Esophagus squamous epithelium (tissue), 4 donors: ENCODE measurements at regions not wholly inside any gene's neighbourhood (a gene's known extent, or its start where the extent isn't known, plus 50 kb on each side); places are given as distances from the start of the nearest gene placed in this dataset.

Source experiments
- POLR2A ChIP-seq, 4 donors: fragments of 450-650 bp; IDR thresholded peaks; one replicate each; pipeline ENCODE4 v1.6.1; 2017; ENCODE audit warnings: antibody characterized with exemption in 4 of 4, mild to moderate bottlenecking in 4 of 4, moderate library complexity in 3 of 4
- TF ChIP-seq, protein P1 (sequence below), 6 experiments: fragments of 450-650 bp in 4 of 6; fragments of 200-600 bp in 2 of 6; sonication (generic) in 2 of 6; IDR thresholded peaks; one replicate each; pipeline ENCODE4 v1.5.1; 2016 to 2019; ENCODE audit warnings: antibody characterized with exemption in 6 of 6, mild to moderate bottlenecking in 4 of 6, moderate library complexity in 4 of 6

DNA sequence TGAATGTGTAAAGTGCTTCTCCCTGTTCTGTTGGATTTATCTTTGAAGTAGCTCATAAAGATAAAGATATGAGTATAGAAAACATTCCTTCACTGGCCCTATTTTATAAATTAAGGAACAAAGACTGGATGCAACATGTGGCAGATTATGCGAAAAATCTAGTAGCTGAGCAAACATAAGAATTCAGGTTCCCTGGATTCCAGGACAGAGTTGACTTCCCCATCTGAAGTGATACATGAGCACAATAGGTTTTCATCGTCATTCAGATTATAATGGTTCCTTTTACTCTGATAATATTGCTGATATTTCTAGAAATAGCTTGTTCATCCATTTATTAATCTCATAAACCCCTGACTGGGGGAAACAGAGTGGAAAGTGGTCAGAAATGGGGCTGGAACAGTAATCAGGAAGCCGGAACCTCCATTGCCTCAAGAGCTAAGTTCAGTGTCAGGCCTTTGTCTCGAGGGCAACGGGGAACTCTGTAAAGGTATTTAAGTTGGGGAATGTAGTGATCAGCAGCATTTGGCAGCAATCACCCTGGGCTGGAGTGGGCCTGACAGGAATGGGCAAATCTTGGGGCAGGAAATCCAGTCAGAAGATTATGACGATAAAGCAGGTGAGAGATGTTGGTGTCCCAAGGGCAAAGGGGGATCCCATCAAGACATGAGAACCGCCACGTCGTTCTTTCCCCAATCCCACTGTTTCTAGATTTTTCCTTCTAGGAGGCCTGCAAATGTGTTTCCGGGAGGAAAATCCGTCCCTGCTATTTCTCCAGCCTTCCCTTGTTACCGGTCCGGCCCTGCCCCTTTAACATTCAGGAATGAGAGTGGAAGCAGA lies 232.5 kb upstream of the SERP2 start:
- TF ChIP-seq, protein P1, sequence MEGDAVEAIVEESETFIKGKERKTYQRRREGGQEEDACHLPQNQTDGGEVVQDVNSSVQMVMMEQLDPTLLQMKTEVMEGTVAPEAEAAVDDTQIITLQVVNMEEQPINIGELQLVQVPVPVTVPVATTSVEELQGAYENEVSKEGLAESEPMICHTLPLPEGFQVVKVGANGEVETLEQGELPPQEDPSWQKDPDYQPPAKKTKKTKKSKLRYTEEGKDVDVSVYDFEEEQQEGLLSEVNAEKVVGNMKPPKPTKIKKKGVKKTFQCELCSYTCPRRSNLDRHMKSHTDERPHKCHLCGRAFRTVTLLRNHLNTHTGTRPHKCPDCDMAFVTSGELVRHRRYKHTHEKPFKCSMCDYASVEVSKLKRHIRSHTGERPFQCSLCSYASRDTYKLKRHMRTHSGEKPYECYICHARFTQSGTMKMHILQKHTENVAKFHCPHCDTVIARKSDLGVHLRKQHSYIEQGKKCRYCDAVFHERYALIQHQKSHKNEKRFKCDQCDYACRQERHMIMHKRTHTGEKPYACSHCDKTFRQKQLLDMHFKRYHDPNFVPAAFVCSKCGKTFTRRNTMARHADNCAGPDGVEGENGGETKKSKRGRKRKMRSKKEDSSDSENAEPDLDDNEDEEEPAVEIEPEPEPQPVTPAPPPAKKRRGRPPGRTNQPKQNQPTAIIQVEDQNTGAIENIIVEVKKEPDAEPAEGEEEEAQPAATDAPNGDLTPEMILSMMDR (IDR thresholded peaks at IDR 0.05) = no peak
- TF ChIP-seq POLR2A (IDR thresholded peaks at IDR 0.05) = no peak
